ENCODE measurements at regions not wholly inside any gene's neighbourhood (a gene's known extent, or its start where the extent isn't known, plus 50 kb on each side); places are given as distances from the start of the nearest gene placed in this dataset.

GRCh38 chr3:178397202-178397601 is 139.0 kb upstream of the KCNMB2 start:
- Histone ChIP-seq H3K36me3 (no peaks in the 10 kb centered on the region), H3K4me3 (ENCODE audit: low read depth in 1 of 2, low read length in 1 of 2) (no peak overlapping the region), H3K9me3 (no peaks in the 10 kb centered on the region), H3K27ac (no peak overlapping the region), H3K27me3 (no peaks in the 10 kb centered on the region), H3K4me1 (ENCODE audit: control insufficient read depth in 1 of 2, insufficient read depth in 1 of 2, low read depth in 1 of 2, low read length in 1 of 2) (no peaks in the 10 kb centered on the region)
- TF ChIP-seq, protein P1, sequence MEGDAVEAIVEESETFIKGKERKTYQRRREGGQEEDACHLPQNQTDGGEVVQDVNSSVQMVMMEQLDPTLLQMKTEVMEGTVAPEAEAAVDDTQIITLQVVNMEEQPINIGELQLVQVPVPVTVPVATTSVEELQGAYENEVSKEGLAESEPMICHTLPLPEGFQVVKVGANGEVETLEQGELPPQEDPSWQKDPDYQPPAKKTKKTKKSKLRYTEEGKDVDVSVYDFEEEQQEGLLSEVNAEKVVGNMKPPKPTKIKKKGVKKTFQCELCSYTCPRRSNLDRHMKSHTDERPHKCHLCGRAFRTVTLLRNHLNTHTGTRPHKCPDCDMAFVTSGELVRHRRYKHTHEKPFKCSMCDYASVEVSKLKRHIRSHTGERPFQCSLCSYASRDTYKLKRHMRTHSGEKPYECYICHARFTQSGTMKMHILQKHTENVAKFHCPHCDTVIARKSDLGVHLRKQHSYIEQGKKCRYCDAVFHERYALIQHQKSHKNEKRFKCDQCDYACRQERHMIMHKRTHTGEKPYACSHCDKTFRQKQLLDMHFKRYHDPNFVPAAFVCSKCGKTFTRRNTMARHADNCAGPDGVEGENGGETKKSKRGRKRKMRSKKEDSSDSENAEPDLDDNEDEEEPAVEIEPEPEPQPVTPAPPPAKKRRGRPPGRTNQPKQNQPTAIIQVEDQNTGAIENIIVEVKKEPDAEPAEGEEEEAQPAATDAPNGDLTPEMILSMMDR (IDR thresholded peaks at IDR 0.05), result no peak

GRCh38 chr3:178397836-178398235 is 138.4 kb upstream of the KCNMB2 start:
- Histone ChIP-seq H3K9me3 (no peaks in the 10 kb centered on the region), H3K27ac (no peak overlapping the region), H3K4me1 (ENCODE audit: control insufficient read depth in 1 of 2, insufficient read depth in 1 of 2, low read depth in 1 of 2, low read length in 1 of 2) (no peaks in the 10 kb centered on the region), H3K36me3 (no peaks in the 10 kb centered on the region), H3K4me3 (ENCODE audit: low read depth in 1 of 2, low read length in 1 of 2) (no peak overlapping the region), H3K27me3 (no peaks in the 10 kb centered on the region)
- TF ChIP-seq, protein P1 (IDR thresholded peaks at IDR 0.05), result no peak

- no peak overlapping the region for H3K27ac ChIP-seq
- TF ChIP-seq, protein P1 (IDR thresholded peaks at IDR 0.05), result no peak
- H3K27me3 ChIP-seq, result no peaks in the 10 kb centered on the region
- H3K4me3 ChIP-seq (ENCODE audit: low read depth in 1 of 2, low read length in 1 of 2), result no peak overlapping the region
- H3K9me3 ChIP-seq, result no peaks in the 10 kb centered on the region
- no peaks in the 10 kb centered on the region for H3K4me1 ChIP-seq (ENCODE audit: control insufficient read depth in 1 of 2, insufficient read depth in 1 of 2, low read depth in 1 of 2, low read length in 1 of 2)
- no peaks in the 10 kb centered on the region for H3K36me3 ChIP-seq
Observed at GRCh38 chr3:178404961-178405360, 131.3 kb upstream of the KCNMB2 start.

GRCh38 chr3:178405531-178405930 is 130.7 kb upstream of the KCNMB2 start:
- TF ChIP-seq, protein P1 (IDR thresholded peaks at IDR 0.05), result no peak
- no peak overlapping the region for H3K4me3 ChIP-seq (ENCODE audit: low read depth in 1 of 2, low read length in 1 of 2)
- H3K27me3 ChIP-seq, result no peaks in the 10 kb centered on the region
- H3K27ac ChIP-seq, result no peak overlapping the region
- H3K9me3 ChIP-seq, result no peaks in the 10 kb centered on the region
- no peaks in the 10 kb centered on the region for H3K36me3 ChIP-seq
- H3K4me1 ChIP-seq (ENCODE audit: control insufficient read depth in 1 of 2, insufficient read depth in 1 of 2, low read depth in 1 of 2, low read length in 1 of 2), result no peaks in the 10 kb centered on the region

DNA sequence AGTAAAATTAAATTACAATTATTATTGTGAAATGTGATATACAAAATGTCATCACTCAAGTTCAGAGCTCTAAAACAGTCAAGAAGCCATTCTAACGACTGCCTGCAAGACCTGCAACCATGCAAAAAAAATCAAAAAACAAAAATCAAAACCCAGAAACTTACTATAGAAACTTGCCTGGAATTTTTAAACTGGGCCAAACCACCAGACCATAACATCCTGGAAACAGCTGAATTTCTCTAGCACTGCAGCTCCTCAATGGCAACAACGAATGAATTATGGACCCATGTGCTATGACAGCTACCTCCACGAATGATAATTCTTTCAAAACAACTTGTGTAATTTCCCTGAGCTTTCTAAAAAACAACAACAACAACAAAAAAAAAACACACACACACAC is 130.0 kb upstream of the KCNMB2 start:
- no peaks in the 10 kb centered on the region for H3K4me1 ChIP-seq (ENCODE audit: control insufficient read depth in 1 of 2, insufficient read depth in 1 of 2, low read depth in 1 of 2, low read length in 1 of 2)
- no peaks in the 10 kb centered on the region for H3K9me3 ChIP-seq
- H3K27me3 ChIP-seq, result no peaks in the 10 kb centered on the region
- no peak overlapping the region for H3K27ac ChIP-seq
- TF ChIP-seq, protein P1 (IDR thresholded peaks at IDR 0.05), result no peak
- H3K4me3 ChIP-seq (ENCODE audit: low read depth in 1 of 2, low read length in 1 of 2), result no peak overlapping the region
- H3K36me3 ChIP-seq, result no peaks in the 10 kb centered on the region

GRCh38 chr3:178415384-178415783 is 120.9 kb upstream of the KCNMB2 start:
- H3K4me1 ChIP-seq (ENCODE audit: control insufficient read depth in 1 of 2, insufficient read depth in 1 of 2, low read depth in 1 of 2, low read length in 1 of 2), result no peaks in the 10 kb centered on the region
- no peak overlapping the region for H3K27ac ChIP-seq
- H3K27me3 ChIP-seq, result no peaks in the 10 kb centered on the region
- H3K9me3 ChIP-seq, result no peaks in the 10 kb centered on the region
- no peak overlapping the region for H3K4me3 ChIP-seq (ENCODE audit: low read depth in 1 of 2, low read length in 1 of 2)
- TF ChIP-seq, protein P1 (IDR thresholded peaks at IDR 0.05), result no peak
- no peaks in the 10 kb centered on the region for H3K36me3 ChIP-seq
